ENCODE measurements at regions not wholly inside any gene's neighbourhood (a gene's known extent, or its start where the extent isn't known, plus 50 kb on each side); places are given as distances from the start of the nearest gene placed in this dataset.

DNA sequence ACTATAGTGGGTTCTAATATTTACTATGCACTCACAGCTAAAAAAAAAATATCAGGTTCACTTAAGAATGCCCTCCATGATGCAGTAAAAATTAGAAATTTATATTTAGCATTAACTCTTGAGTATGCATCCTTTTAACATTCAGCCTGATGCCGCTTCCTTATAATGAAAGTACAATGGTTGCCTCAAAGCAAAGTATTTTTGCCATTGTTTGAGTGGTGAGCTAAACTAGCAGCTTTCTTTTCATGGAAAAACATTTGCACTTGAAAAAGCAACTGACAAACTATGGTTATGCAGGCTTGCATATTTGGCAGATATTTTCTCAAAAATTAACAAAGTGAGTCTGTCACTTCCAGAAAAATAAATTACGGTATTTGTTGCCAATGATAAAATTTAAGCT, 188.6 kb downstream of the SLC6A15 start:
- no peak for TF ChIP-seq CTCF (IDR thresholded peaks at IDR 0.05)
- ATAC-seq (no peak), DNase-seq (no peak)
- H3K27ac ChIP-seq, result no peak overlapping the region
- H3K27me3 ChIP-seq, result no peaks in the 10 kb centered on the region
- no peaks in the 10 kb centered on the region for H3K36me3 ChIP-seq
- H3K9me3 ChIP-seq, result no peaks in the 10 kb centered on the region
- intact Hi-C loops (cut with DNase I), result no loop called here
- no peaks in the 10 kb centered on the region for H3K4me1 ChIP-seq
- no peak overlapping the region for H3K4me3 ChIP-seq

DNA sequence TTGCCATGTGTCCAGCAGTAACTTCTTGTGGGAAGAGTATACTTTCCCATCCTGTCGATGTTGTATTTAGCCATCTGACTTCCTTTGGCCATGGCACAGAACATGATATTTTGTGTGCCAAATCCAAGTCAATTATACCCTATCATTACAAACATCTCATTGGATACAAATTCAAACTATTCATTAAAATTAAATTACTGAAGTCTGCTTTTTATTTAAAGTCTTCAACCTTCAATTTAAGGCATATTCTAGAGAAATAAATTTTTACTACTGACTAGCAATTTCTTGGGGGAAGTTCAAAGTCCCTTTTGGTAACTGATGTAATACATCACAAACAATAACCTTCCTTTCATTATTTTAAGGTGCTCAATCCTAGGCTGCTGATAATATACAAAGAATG, 192.6 kb downstream of the SLC6A15 start:
- Histone ChIP-seq H3K4me3 (no peak overlapping the region), H3K27me3 (no peaks in the 10 kb centered on the region), H3K9me3 (peaks cover 0 to 4% of the 10 kb centered on the region in 2 donors), H3K27ac (no peak overlapping the region), H3K4me1 (no peaks in the 10 kb centered on the region), H3K36me3 (no peaks in the 10 kb centered on the region)
- DNase-seq, result no peak
- ATAC-seq, result no peak
- no peak for TF ChIP-seq CTCF (IDR thresholded peaks at IDR 0.05)
- intact Hi-C loops (cut with DNase I), result no loop called here

- DNase-seq, result no peak
- intact Hi-C loops (cut with DNase I), result no loop called here
Measured at GRCh38 chr12:84718906-84719305, 193.7 kb downstream of the SLC6A15 start.

DNA sequence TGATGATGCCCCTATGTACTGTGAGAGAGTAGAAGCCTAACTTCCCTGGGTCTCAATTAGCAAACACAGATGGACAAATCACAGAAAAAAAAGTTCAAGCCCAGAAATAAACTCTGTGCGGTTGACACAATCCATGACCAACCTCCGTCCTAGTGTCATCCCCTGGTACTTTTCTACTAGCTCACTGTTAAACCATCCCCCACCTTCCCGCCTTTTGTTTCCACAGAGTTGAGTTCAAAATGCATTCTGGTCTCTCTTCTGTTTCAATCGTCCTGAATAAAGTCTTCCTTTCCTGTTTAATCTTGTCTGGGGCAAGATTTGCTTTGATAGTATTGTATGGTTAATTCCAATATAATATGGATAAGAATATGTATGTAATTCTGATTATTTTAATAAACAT, 199.9 kb downstream of the SLC6A15 start:
- no peaks in the 10 kb centered on the region for H3K4me1 ChIP-seq
- TF ChIP-seq CTCF (IDR thresholded peaks at IDR 0.05), result no peak
- peaks cover 0 to 4% of the 10 kb centered on the region in 2 donors for H3K9me3 ChIP-seq
- DNase-seq, result no peak
- H3K27me3 ChIP-seq, result no peaks in the 10 kb centered on the region
- H3K27ac ChIP-seq, result no peak overlapping the region
- ATAC-seq, result no peak
- H3K4me3 ChIP-seq, result no peak overlapping the region
- H3K36me3 ChIP-seq, result no peaks in the 10 kb centered on the region
- intact Hi-C loops (cut with DNase I), result no loop called here

More at GRCh38 chr12:84718906-84719305, 193.7 kb downstream of the SLC6A15 start:
- no peaks in the 10 kb centered on the region for H3K4me1 ChIP-seq
- TF ChIP-seq CTCF (IDR thresholded peaks at IDR 0.05), result no peak
- no peaks in the 10 kb centered on the region for H3K27me3 ChIP-seq
- H3K27ac ChIP-seq, result no peak overlapping the region
- no peak for ATAC-seq
- H3K9me3 ChIP-seq, result peaks cover 0 to 4% of the 10 kb centered on the region in 2 donors
- no peaks in the 10 kb centered on the region for H3K36me3 ChIP-seq
- H3K4me3 ChIP-seq, result no peak overlapping the region

GRCh38 chr12:84706374-84706773, 206.2 kb downstream of the SLC6A15 start:
- no peaks in the 10 kb centered on the region for H3K9me3 ChIP-seq

More at GRCh38 chr12:84706374-84706773, 206.2 kb downstream of the SLC6A15 start:
- Histone ChIP-seq H3K4me3 (no peak overlapping the region), H3K27me3 (no peaks in the 10 kb centered on the region), H3K4me1 (no peaks in the 10 kb centered on the region), H3K27ac (no peak overlapping the region), H3K36me3 (no peaks in the 10 kb centered on the region)
- DNase-seq (no peak), ATAC-seq (peak; percentile 44)
- no peak for TF ChIP-seq CTCF (IDR thresholded peaks at IDR 0.05)
- intact Hi-C loops (cut with DNase I), result no loop called here
